Endodermal cell (in vitro differentiated cells): ENCODE measurements at regions not wholly inside any gene's neighbourhood (a gene's known extent, or its start where the extent isn't known, plus 50 kb on each side); places are given as distances from the start of the nearest gene placed in this dataset.

Experiments
- DNase-seq: peaks from one replicate; pipeline ENCODE4 v3.0.0-alpha.2; 2017
- H3K27ac ChIP-seq: 2 replicates; pipeline ENCODE4 v1.5.1; 2013; ENCODE audit warnings: mild to moderate bottlenecking, low read depth, low read length, moderate library complexity
- H3K27me3 ChIP-seq: 2 replicates; pipeline ENCODE4 v1.6.1; 2013; ENCODE audit warnings: mild to moderate bottlenecking, low read length, moderate library complexity; ENCODE audit not compliant: insufficient read depth, control insufficient read depth, poor library complexity, severe bottlenecking
- H3K36me3 ChIP-seq: 2 replicates; pipeline ENCODE4 v1.7.0; 2013; ENCODE audit warnings: mild to moderate bottlenecking, low read length, moderate library complexity; ENCODE audit not compliant: control insufficient read depth, insufficient read depth
- H3K4me1 ChIP-seq: one replicate; pipeline ENCODE4 v1.7.0; 2013; ENCODE audit warnings: low read length; ENCODE audit not compliant: control insufficient read depth, insufficient read depth
- H3K4me3 ChIP-seq: 2 replicates; pipeline ENCODE4 v1.5.1; 2013; ENCODE audit warnings: mild to moderate bottlenecking, low read length, moderate library complexity
- H3K9ac ChIP-seq: 2 replicates; pipeline ENCODE4 v1.6.1; 2013; ENCODE audit warnings: mild to moderate bottlenecking, low read length, moderate library complexity; ENCODE audit not compliant: poor library complexity, severe bottlenecking; ENCODE audit errors: extremely low read depth
- H3K9me3 ChIP-seq: 2 replicates; pipeline ENCODE4 v1.6.1; 2013; ENCODE audit warnings: mild to moderate bottlenecking, low read length, moderate library complexity; ENCODE audit not compliant: control insufficient read depth
- H3K27ac Mint-ChIP-seq: 2 replicates; pipeline ENCODE4 v1.8.0; 2020; ENCODE audit warnings: mixed read lengths
- H3K27me3 Mint-ChIP-seq: 2 replicates; pipeline ENCODE4 v1.8.0; 2021; ENCODE audit warnings: mild to moderate bottlenecking, mixed read lengths; ENCODE audit not compliant: insufficient read depth
- H3K36me3 Mint-ChIP-seq: 2 replicates; pipeline ENCODE4 v1.8.0; 2020; ENCODE audit warnings: low read depth, mixed read lengths
- H3K4me1 Mint-ChIP-seq: 2 replicates; pipeline ENCODE4 v1.8.0; 2020; ENCODE audit warnings: mixed read lengths
- H3K4me3 Mint-ChIP-seq: 2 replicates; pipeline ENCODE4 v1.8.0; 2020; ENCODE audit warnings: mild to moderate bottlenecking, moderate library complexity, mixed read lengths
- H3K9me3 Mint-ChIP-seq: 2 replicates; pipeline ENCODE4 v1.8.0; 2020; ENCODE audit warnings: mild to moderate bottlenecking, mixed read lengths
- CTCF ChIP-seq: fragments of 200-600 bp; sonication (generic); conservative IDR thresholded peaks from 2 replicates; pipeline ENCODE4 v1.5.0; 2021; ENCODE audit warnings: antibody characterized with exemption, mild to moderate bottlenecking
- WGBS, 2 experiments: methylation state at CpG; one replicate each; pipeline versions ENCODE4 v1.1.5 to v1.1.7; 2013; ENCODE audit warnings: missing lambda C conversion rate in 2 of 2, mixed read lengths in 1 of 2; ENCODE audit not compliant: insufficient coverage in 1 of 2, insufficient read length in 1 of 2; 5-methylcytosine and 5-hydroxymethylcytosine counted together

GRCh38 chr15:35701402-35702046 is 155.6 kb upstream of the DPH6 start:
- H3K27ac Mint-ChIP-seq, result no peak overlapping the region
- no peak for DNase-seq
- H3K27me3 Mint-ChIP-seq, result no peaks in the 10 kb centered on the region
- H3K36me3 Mint-ChIP-seq, result no peaks in the 10 kb centered on the region
- H3K36me3 ChIP-seq, result no peaks in the 10 kb centered on the region
- no peaks in the 10 kb centered on the region for H3K27me3 ChIP-seq
- H3K4me1 Mint-ChIP-seq, result peaks cover 25% of the 10 kb centered on the region
- H3K27ac ChIP-seq, result no peak overlapping the region
- H3K4me1 ChIP-seq, result peaks cover 14% of the 10 kb centered on the region
- no peak overlapping the region for H3K4me3 ChIP-seq
- no peak overlapping the region for H3K9ac ChIP-seq
- WGBS, 2 experiments, result 97 to 100% methylated on average over 1 to 4 of the region's 4 CpGs
- no peaks in the 10 kb centered on the region for H3K9me3 Mint-ChIP-seq
- TF ChIP-seq CTCF, result no peak
- no peaks in the 10 kb centered on the region for H3K9me3 ChIP-seq
- no peak overlapping the region for H3K4me3 Mint-ChIP-seq

- no peak overlapping the region for H3K4me3 Mint-ChIP-seq
- no peaks in the 10 kb centered on the region for H3K9me3 ChIP-seq
- DNase-seq, result no peak
- no peaks in the 10 kb centered on the region for H3K9me3 Mint-ChIP-seq
- H3K4me3 ChIP-seq, result no peak overlapping the region
- H3K27ac Mint-ChIP-seq, result no peak overlapping the region
- peaks cover 8% of the 10 kb centered on the region for H3K4me1 ChIP-seq
- H3K27me3 ChIP-seq, result no peaks in the 10 kb centered on the region
- no peaks in the 10 kb centered on the region for H3K36me3 Mint-ChIP-seq
- H3K27ac ChIP-seq, result no peak overlapping the region
- H3K27me3 Mint-ChIP-seq, result no peaks in the 10 kb centered on the region
- no peaks in the 10 kb centered on the region for H3K36me3 ChIP-seq
- TF ChIP-seq CTCF, result no peak
- H3K4me1 Mint-ChIP-seq, result peaks cover 13% of the 10 kb centered on the region
- WGBS, 2 experiments, result 93 to 95% methylated on average over 2 to 3 of the region's 3 CpGs
- no peak overlapping the region for H3K9ac ChIP-seq
These were observed 157.1 kb upstream of the DPH6 start for GRCh38 chr15:35702946-35703495.

GRCh38 chr15:35705030-35705883 is 159.3 kb upstream of the DPH6 start:
- peaks cover 8% of the 10 kb centered on the region for H3K4me1 ChIP-seq
- no peaks in the 10 kb centered on the region for H3K27me3 ChIP-seq
- peaks cover 13% of the 10 kb centered on the region for H3K4me1 Mint-ChIP-seq

More at GRCh38 chr15:35705030-35705883, 159.3 kb upstream of the DPH6 start:
- no peak overlapping the region for H3K9ac ChIP-seq
- H3K27ac Mint-ChIP-seq, result no peak overlapping the region
- H3K9me3 ChIP-seq, result no peaks in the 10 kb centered on the region
- no peaks in the 10 kb centered on the region for H3K27me3 Mint-ChIP-seq
- DNase-seq, result no peak
- no peaks in the 10 kb centered on the region for H3K36me3 Mint-ChIP-seq
- H3K9me3 Mint-ChIP-seq, result no peaks in the 10 kb centered on the region
- WGBS, 2 experiments, result 88 to 97% methylated on average over 1 to 2 of the region's 2 CpGs
- H3K27ac ChIP-seq, result no peak overlapping the region
- no peaks in the 10 kb centered on the region for H3K36me3 ChIP-seq
- TF ChIP-seq CTCF, result no peak
- H3K4me3 Mint-ChIP-seq, result no peak overlapping the region
- H3K4me3 ChIP-seq, result no peak overlapping the region
